Astrocyte of the spinal cord (primary cell): ENCODE measurements at regions not wholly inside any gene's neighbourhood (a gene's known extent, or its start where the extent isn't known, plus 50 kb on each side); places are given as distances from the start of the nearest gene placed in this dataset.

Experiments
- DNase-seq: peaks from one replicate; pipeline ENCODE4 v3.0.0; 2011; ENCODE audit warnings: low read depth, low spot score
- H3K4me3 ChIP-seq: 2 replicates; pipeline ENCODE4 v1.5.1; 2011; ENCODE audit warnings: low read depth, mild to moderate bottlenecking, low read length, moderate library complexity
- in situ Hi-C: cut with HindIII; loops from 2 replicates; pipeline ENCODE4 v1.10.0; 2017; ENCODE audit warnings: low sequenced_read_pairs
- TF ChIP-seq, protein P1 (sequence below): IDR thresholded peaks from 2 replicates; pipeline ENCODE4 v1.5.1; 2012; ENCODE audit warnings: low read depth, mild to moderate bottlenecking, low read length, inconsistent platforms

GRCh38 chr22:49466878-49467595 is 360.6 kb downstream of the BRD1 start:
- TF ChIP-seq, protein P1, sequence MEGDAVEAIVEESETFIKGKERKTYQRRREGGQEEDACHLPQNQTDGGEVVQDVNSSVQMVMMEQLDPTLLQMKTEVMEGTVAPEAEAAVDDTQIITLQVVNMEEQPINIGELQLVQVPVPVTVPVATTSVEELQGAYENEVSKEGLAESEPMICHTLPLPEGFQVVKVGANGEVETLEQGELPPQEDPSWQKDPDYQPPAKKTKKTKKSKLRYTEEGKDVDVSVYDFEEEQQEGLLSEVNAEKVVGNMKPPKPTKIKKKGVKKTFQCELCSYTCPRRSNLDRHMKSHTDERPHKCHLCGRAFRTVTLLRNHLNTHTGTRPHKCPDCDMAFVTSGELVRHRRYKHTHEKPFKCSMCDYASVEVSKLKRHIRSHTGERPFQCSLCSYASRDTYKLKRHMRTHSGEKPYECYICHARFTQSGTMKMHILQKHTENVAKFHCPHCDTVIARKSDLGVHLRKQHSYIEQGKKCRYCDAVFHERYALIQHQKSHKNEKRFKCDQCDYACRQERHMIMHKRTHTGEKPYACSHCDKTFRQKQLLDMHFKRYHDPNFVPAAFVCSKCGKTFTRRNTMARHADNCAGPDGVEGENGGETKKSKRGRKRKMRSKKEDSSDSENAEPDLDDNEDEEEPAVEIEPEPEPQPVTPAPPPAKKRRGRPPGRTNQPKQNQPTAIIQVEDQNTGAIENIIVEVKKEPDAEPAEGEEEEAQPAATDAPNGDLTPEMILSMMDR: no peak
- no peak for DNase-seq
- in situ Hi-C loops: no loop called here
- no peak overlapping the region for H3K4me3 ChIP-seq

GRCh38 chr22:49464037-49464436 is 363.6 kb downstream of the BRD1 start:
- no peak overlapping the region for H3K4me3 ChIP-seq
- no peak for DNase-seq
- in situ Hi-C loops: no loop called here
- TF ChIP-seq, protein P1: no peak

GRCh38 chr22:49462795-49463194 is 364.9 kb downstream of the BRD1 start:
- no peak overlapping the region for H3K4me3 ChIP-seq
- in situ Hi-C loops: no loop called here
- TF ChIP-seq, protein P1: no peak
- no peak for DNase-seq

DNA sequence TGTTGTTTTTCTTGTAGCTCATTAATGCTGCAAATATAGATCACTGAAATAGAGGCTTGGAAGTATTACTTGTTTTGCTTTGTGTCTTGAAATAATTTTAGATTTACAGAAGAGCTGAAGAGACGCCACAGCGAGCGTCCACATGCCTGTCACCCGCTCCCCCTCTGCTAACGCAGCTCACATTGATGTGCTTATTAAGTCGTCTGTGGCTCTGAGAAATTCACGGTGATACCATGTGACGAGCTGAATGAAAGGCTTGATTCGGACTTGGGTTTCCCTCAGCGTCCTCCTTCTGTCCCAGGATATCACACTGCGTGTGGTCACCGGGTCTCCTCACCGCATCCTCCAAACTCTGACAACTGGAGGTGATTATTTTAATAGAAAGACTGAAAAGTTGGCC is 365.4 kb downstream of the BRD1 start:
- no peak overlapping the region for H3K4me3 ChIP-seq
- TF ChIP-seq, protein P1: no peak
- in situ Hi-C loops: no loop called here
- DNase-seq: no peak

- no peak overlapping the region for H3K4me3 ChIP-seq
- DNase-seq: no peak
- TF ChIP-seq, protein P1: no peak
- in situ Hi-C loops: no loop called here
These were observed 366.0 kb downstream of the BRD1 start for GRCh38 chr22:49461674-49462073.

DNA sequence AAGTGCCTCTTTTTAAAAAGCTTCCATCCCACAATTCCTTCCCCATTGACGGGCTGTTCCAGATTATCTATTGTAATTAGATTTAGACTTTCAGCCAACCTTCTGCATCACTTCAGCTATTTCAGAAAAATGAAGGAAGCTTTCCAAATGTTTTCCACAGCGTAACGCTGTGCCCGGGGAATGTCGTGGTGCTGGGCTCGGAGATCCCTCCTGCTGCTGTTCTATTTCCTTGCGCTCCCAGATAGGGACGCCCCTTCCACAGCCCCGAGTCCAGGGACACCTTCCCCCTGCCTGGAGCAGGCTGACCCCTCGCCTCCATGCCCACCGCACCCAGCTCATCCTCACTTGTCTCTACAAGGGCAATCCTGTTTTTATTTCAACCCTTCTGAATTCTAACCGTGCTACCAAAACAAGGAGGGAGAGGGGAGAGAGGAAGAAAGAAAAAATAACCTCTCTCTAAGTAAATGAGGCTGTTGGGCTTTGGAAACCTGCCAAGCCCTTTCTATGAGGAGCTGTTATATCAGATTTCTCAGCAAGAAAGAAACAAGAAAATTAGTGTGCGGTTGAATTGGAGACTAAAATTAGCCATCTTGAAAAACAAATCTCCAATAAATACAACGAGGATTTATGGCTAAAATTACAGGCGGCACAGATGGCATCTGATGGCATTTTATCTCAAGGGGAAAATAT is 366.9 kb downstream of the BRD1 start:
- H3K4me3 ChIP-seq: no peak overlapping the region
- DNase-seq: no peak
- in situ Hi-C loops: no loop called here
- TF ChIP-seq, protein P1: no peak
